Cardiac fibroblast (primary cell): ENCODE measurements at regions not wholly inside any gene's neighbourhood (a gene's known extent, or its start where the extent isn't known, plus 50 kb on each side); places are given as distances from the start of the nearest gene placed in this dataset.

ENCODE experiments used
- DNase-seq, 2 donors: peaks; one replicate each; pipeline versions ENCODE4 v3.0.0 to v3.0.0-alpha.2; 2010; ENCODE audit warnings: low read depth in 2 of 2
- H3K4me3 ChIP-seq, 2 donors: replicated peaks in 1 of 2; 1 replicate in 1 of 2; 2 replicates in 1 of 2; pipeline ENCODE4 v1.5.1; 2011; ENCODE audit warnings: low read depth in 2 of 2, low read length in 2 of 2, mild to moderate bottlenecking in 2 of 2, moderate library complexity in 1 of 2
- CTCF ChIP-seq: IDR thresholded peaks from one replicate; pipeline ENCODE4 v1.5.1; 2011; ENCODE audit warnings: low read depth, mild to moderate bottlenecking, low read length, inconsistent platforms

GRCh38 chr11:15705891-15706290 lies 591.2 kb downstream of the INSC start:
- TF ChIP-seq CTCF = no peak
- no peak for DNase-seq

GRCh38 chr11:15707194-15707593 lies 592.5 kb downstream of the INSC start:
- DNase-seq = no peak
- no peak overlapping the region for H3K4me3 ChIP-seq
- TF ChIP-seq CTCF = no peak

More at GRCh38 chr11:15705891-15706290, 591.2 kb downstream of the INSC start:
- no peak overlapping the region for H3K4me3 ChIP-seq

GRCh38 chr11:15707971-15708370 lies 593.2 kb downstream of the INSC start:
- DNase-seq = peak; percentile 7 to 78
- no peak for TF ChIP-seq CTCF
- no peak overlapping the region for H3K4me3 ChIP-seq

GRCh38 chr11:15710580-15711275 lies 596.0 kb downstream of the INSC start:
- TF ChIP-seq CTCF = no peak
- no peak for DNase-seq
- no peak overlapping the region for H3K4me3 ChIP-seq

- TF ChIP-seq CTCF = no peak
- H3K4me3 ChIP-seq = no peak overlapping the region
- no peak for DNase-seq
Observed at GRCh38 chr11:15711311-15711710, 596.6 kb downstream of the INSC start.

GRCh38 chr11:15714641-15715399 lies 600.1 kb downstream of the INSC start:
- DNase-seq = no peak
- no peak for TF ChIP-seq CTCF
- H3K4me3 ChIP-seq = no peak overlapping the region
